COLO829 (cell line): ENCODE measurements at regions not wholly inside any gene's neighbourhood (a gene's known extent, or its start where the extent isn't known, plus 50 kb on each side); places are given as distances from the start of the nearest gene placed in this dataset.
A peak's percentile ranks its signal among the peaks of the same experiment; 100 is the strongest.
"Not testable (repeated sequence)": the region's sequence is repeated elsewhere in the genome, so short reads cannot be mapped to it uniquely, and the experiment has no call there.

ENCODE experiments used
- DNase-seq: peaks from one replicate; pipeline ENCODE4 v3.0.0; 2012; ENCODE audit warnings: low spot score

DNA sequence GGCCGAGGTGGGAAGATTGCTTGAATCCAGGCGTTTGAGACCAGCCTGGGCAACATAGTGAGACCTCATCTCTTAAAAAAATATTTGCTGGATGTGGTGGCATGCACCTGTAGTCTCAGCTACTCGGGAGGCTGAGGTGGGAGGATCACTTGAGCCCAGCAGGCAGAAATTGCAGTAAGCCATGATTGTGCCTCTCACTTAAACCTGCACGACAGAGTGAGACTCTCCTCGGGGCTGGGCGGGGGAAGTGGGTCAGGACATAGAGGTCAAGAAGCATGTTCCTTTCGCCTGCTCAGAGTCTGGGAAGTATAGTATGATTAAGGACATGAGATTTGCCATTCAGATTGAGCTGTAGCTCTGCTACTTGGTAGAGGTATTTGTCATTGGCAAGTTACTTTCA lies 52.3 kb downstream of the SEPTIN7 start:
- DNase-seq, result not testable (repeated sequence)

DNA sequence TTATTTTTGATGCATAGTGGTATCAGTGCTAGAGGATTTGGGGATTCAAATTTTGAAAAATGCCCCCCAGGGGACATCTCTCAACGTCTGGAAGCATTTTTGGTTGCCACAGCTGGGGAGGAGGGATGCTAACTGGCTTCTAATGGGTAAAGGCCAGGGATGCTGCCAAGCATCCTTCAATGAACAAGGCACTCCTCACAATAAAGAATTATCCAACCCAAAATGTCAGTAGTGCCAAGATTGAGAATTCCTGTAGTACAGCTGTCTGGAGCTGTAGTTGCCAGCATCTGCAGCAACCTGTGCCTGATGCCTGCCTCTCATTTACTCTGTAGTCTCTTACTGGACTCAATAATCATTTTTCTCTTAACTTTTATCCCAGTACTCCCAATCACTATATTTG lies 53.5 kb downstream of the SEPTIN7 start:
- no peak for DNase-seq

DNA sequence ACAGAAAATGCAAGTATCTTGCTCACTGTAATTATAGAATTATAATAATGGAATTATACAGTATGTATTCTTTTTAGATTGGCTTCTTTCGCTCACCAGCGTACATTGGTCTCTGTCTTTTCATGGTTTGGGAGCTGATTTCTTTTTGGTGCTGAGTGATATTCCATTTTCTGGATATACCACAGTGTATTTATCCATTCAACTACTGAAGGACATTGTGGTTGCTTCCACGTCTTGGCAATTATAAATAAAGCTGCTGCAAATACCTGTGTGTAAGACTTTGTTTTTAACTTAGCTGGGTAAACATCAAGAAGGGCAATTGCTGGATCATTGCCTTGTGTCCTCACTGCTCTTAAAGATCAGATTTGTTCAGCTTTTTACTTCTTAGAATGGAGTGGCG lies 55.3 kb downstream of the SEPTIN7 start:
- DNase-seq, result no peak

DNA sequence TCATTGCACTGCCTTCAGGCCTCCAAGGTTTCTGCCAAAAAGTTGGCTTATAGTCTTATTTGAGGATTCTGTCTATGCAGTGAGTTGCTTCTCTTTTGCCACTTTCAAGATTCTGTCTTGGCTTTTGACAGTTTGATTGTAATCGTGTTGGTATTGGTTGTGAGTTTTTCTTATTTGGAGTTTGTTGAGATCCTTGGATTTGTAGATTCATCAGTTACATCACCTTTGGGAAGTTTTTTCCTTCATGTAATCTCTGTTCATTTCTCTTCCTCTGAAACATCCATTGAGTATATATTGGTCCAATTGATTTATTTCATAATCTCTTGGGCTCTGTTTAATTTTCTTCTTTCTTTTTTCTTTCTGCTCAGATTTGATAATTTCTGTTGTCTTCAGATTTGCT lies 59.8 kb downstream of the SEPTIN7 start:
- DNase-seq, result no peak

DNA sequence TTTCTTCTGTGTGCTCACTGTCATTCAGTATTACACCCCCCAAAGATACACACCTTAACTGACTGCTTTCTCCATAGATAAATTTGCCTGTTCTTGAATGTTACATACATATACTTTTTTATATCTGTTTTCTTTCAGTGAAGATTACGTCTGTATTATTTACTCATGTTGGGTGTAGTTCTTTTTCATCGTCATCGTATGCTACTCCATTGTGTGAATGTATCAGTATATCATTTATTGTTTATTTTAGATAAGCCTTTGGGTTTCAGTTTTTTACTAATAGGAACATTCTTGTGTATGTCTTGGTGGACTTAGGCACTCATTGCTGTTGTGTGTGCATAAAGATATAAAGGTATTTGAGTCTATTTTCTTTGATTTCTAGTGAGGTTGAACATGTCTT lies 64.4 kb downstream of the SEPTIN7 start:
- no peak for DNase-seq

DNA sequence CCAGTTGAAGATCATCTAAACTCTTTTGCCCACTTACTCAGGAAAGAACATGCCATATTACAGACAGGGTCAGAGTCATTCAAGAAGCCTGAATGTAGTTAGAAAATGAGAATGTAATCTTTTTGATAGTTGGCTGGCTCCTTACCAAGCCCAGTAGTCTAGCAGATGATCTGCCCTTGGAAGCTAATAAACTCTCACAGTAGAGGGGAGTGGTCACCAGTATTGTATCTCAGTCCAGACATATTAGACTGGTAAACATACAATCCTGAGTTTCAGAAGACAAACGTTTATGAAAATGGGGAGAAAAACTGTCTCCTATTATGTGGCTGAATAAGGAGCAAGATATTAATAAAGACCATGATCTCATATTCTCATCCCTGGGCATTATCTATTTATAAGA lies 65.3 kb downstream of the SEPTIN7 start:
- no peak for DNase-seq

DNA sequence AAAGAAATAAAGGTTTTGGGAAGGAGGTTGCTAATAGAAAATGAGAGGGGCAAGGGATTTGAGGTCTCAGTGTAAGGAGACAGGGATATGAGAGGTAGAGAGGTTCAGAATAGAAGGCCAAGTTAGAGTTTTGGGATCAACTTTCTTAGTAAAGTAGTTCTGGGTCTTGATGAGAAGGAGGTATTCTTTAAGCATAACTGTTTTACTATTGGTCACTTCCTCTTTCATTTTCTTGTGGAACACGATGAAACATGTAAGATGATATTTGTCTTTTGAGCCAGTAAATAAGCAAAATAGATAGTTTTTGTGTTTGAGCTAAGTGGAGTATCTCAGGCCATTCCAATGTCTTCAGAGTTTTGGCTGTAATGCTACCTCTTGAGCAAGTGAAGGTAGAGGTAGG lies 68.3 kb downstream of the SEPTIN7 start:
- DNase-seq, result not testable (repeated sequence)

DNA sequence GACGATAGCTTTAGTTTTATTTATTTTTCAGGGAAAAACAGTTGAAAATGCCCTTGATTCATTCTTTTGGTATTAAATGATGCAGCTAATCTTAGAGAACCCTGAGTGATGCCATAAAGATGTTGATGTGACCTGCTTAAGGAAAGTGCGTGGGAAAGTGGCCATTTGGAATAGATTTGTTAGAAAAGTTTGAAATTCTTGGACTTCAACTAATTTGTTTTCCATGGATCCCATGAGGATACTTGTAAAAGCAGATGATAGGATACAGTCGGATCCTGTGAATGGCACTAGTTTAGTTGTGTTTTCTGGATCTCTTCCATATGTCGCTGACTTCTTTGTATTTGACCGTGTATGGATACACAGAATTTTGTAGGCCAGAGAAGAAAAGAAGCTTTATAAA lies 69.0 kb downstream of the SEPTIN7 start:
- no peak for DNase-seq

DNA sequence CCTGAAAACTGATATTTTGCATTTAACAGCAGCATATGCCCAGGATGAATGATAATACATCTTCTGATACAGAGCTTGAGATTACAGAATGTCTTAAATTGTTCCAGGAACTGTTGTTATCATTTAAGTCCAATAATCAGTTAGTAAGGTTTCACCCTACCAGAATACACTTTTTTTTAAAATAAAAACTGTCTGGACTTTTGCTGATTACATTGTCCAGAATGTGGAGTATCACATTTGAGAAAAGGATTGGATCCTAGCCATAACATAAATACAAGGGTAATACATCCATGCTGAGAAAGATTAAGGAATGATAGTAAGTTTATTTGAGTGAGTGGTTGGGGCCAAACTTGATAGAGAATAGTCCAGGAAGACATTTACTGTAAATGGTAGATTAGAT lies 71.0 kb downstream of the SEPTIN7 start:
- no peak for DNase-seq

DNA sequence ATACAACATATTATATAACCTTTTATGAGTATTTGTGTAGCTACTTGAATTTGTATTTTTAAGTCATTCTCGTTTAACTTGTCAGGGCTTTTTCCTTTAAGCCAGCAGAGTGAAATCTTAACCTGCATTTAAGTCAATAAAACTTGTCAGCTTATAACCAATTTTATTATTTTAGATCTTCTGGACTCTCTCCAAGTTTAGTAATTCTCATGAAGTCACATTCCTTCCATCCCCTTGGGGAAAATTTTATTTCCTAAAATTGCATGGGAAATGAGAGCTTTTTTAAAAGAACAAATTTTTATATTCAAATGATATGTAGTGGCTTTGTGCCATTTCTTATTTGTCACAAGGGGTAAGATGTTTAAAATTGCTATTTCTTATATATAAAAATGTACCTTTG lies 74.0 kb downstream of the SEPTIN7 start:
- no peak for DNase-seq

DNA sequence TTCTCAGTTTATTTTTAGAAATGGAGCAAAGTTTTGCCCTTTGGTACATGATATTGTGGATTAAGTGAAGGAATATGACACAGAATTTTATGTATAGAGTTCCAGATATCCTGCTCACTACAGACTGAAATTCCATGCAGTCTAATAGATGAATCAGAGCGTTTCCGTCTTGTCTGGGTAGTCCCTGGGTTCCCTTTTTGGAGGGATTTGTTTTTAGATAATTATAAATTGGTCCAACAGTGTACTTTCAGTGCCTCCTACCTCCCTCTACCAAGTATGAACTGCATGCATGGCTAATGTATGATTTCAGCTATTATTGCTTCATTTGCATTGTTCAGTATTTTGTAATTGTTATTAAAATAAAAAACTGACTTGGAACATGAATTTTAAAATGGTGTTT lies 74.4 kb downstream of the SEPTIN7 start:
- no peak for DNase-seq

DNA sequence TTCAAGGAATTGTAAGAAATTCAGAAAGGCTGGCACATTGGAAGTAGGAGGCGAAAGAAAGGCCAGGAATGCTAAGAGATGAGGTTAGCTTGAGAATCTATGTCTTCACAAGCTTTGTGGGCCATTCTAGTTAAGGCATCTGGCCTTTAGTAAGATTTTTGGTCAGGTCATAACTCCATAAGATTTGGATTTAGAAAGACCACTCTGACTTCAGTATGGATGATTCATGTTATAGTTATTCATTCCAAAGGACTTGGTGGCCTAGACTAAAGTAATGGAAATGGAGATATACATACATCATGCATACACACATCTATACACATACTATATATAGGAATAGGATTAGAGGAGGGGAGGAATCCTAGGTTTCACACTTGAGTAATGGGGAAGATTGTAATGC lies 77.5 kb downstream of the SEPTIN7 start:
- DNase-seq, result no peak

DNA sequence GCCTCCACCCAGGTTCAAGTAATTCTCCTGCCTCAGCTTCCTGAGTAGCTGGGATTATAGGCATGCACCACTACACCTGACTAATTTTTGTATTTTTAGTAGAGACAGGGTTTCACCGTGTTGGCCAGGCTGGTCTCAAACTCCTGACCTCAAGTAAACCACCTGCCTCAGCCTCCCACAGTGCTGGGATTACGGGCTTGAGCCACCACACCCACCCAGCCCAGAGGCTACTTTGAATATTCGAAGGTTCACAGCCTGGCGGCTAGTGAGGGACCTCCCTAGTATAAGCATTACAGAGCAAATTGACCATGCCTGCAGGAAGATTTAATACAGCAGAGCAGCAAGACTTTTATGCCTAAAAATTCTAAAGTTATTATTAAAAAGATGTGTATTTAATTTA lies 86.6 kb downstream of the SEPTIN7 start:
- DNase-seq, result not testable (repeated sequence)

DNA sequence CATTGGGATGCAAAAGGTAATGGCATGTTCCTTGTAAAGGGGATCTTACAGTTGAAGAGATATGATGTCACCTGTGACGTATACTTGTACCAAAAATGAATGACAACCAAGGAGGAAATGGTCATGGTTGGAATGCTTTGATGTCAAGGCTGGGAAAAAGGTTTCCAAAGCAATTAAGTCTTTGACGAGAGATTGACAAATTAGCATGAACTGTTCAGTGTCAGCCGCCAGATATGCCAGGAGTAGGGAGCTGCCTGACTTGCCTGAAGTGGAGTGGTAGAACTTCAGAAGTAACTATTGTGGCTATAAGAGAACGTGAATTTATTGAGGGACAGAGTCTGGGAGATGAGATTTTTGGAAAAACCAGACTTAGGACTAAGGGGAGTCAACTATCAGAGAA lies 88.1 kb downstream of the SEPTIN7 start:
- DNase-seq, result no peak

DNA sequence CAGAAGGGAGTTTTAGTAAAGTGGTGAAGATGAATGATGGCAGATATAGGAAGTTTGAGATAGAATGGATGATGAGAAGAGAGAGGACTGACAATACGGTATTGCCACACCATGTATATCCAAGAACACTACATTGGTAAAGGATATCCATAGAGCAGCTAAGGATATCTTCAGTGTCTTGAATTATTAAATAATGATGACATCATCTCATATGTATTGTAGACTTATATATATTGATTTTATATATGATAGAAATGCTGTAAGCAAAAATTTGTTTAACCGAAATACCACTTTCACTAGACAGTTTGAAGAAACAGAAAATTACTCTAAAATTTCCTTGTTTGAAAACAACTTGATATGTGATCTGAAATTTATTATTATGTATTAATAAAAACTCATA lies 89.0 kb downstream of the SEPTIN7 start:
- no peak for DNase-seq

DNA sequence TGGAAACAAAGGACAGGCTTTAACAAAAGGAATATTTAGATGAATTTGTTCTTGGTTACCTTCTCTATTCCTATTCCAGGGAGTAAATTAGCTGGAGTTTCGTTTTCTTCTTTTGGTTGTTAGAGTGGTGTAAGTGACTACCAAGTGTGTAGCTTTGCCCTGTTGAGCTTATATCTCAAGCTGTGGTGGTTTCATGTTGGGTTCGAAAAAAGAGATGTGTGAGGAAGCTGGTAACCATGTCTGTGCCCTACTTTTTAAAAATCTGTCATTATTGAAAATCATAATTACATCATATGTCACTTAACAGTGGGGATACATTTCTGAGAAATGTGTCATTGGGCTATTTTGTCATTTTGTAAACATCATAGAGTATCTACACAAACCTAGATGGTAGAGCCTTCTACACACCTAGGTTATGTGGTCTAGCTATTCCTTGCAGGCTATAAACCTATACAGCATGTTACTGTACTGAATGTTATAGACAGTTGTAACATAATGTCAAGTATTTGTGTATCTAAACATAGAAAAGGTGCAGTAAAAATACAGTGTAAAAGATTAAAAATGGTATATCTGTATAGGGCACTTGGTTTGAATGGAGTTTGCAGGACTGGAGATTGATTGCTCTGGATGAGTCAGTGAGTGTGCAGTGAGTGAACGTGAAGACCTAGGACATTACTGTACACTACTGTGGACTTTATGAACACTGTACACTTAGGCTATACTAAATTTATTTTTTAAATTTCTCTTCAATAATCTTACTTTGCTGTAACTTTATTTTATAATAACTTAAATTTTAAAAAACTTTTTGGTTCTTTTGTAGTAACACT lies 90.4 kb downstream of the SEPTIN7 start:
- no peak for DNase-seq

DNA sequence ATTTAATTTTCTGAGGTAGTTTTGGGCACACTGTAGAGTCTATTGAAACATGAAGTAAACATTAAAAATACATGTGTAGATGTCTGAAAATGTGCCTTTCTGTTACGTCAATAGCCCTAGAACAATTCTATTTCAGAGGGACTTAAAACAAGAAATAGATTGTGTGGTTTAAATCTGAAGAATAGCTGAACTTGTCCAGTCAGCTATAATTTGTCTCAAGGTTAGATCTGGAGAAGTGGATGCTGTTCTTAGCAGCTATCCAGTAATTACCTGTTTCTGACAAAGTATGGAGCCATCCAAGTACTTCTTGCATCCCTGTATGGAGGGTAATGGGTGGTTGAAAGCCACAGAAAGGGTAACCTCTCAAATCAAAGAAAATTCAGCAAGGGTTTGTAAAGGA lies 92.8 kb downstream of the SEPTIN7 start:
- DNase-seq, result no peak

DNA sequence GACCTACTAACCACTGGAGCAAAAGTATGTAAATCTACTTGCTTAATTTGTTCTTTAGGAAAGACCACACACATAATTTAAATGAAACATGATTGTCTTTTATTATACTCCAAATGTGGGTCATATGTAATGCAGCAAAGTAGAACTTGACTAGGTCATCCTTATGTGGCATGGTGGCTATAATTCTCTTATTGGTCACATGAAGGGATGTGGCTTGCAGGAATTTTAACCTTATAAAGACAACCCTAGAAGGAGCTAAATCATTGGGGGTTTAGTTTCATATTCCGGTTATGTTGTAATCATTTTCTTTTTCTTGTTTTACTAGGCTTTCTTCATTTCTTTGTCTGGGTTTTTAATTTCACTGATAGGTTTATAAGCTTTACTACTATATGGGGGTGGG lies 93.9 kb downstream of the SEPTIN7 start:
- no peak for DNase-seq

DNA sequence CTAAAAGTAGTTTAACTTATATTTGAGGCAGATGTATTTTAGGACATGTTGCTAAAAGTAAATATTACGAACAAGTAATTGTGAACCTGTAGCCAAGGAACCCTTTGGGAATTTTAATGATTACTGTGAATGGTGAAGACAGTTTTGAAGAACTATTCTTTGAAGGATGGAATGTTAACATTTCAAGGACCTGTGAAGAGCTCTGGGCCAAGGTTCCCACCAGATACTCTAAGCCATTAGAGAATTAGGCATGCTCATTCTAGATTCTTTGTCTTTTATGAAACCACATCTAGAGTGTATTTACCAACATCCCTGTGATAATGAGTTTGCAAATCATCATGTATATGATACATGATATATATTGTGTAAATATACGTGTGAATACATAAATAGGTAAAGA lies 99.8 kb downstream of the SEPTIN7 start:
- DNase-seq, result no peak

DNA sequence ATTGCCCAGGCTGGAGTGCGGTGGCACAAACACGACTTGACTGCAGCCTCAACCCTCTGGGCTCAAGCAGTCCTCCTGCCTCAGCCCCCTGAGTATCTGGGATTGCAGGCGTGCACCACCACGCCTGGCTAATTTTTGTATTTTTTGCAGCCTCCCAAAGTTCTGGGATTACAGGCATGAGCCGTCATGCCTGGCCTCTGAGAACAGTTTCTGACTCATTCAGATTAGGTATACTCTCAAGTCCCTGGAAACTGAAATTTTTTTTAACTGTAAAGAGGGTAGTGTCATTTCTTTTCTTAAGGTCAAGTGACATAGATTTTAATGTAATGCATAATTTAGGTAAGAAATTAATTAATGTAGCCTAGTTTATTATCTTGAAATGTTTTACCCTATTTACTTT lies 104.7 kb downstream of the SEPTIN7 start:
- DNase-seq, result no peak

DNA sequence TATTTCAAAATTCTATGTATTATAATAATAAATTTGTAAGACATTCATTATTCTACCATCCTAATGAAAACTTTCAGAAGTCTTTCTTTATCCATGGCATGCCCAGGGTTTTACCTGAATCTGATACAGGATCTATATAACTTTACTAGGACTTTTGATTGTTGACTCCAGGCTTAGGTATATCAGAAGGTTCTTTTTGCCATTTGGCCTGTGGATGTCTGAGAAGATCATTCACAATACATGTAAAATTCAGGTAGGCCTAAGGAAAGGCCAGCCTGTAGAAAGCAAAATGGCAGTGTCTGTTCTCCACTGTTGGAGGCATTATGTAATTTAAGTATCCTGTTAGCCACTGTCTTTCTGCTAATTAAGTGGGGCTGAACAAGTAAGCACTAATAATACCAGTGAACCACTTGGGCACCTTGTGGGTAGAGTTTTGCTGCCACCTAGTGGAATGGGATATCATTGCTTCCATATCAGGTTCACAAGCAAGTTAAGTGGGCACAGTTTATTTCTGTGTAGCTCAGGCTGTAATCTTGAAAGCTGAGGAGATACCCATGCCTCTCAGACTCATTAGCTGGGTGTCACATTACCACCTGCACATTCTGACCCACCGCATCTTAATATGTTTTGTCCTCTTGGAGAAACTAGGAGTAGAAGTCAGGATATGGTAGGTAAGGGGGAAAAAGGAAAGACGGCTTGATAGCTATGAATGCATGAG lies 105.5 kb downstream of the SEPTIN7 start:
- peak; percentile 70 for DNase-seq

DNA sequence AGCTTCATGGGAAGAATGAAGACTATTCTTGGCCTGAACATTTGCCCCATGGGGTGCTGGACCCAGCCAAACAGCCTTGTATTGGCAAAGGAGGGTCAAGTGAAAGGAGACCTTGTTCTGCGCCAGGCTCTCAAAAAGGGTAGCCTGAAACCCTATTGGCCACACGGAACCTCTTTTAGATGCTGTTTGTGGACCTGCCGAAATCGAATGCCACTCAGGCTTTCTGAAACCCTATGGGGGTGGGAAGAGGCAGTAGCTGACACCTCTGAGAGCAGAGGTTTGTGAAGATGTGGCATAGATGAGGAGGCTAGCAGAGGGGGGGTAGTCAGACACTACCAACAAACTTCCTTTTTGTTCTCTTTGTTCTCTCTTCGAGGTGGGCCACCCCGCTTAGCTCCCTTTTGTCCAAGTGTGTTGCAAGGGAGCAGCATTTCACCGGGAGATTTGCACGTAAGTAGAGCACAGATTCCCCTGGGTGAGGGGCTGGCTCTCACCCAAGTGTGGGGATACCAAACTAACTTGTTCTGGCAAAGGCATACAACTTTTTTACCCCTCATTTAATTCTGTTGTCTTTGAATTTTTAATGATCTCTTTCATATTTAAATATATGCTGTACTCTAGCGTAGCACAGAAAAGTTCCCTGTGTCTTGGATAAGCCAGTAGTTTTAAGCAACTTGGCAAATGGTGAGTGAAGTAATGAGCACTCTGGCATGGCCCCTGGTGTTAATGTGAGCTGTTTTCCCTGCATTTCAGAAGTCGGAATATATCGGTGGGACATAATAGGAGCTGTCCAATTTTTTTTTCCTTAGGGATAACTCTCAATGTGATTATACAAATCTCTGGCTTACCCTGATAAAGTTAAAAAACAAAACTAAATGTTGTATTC lies 107.7 kb downstream of the SEPTIN7 start:
- DNase-seq, result no peak

DNA sequence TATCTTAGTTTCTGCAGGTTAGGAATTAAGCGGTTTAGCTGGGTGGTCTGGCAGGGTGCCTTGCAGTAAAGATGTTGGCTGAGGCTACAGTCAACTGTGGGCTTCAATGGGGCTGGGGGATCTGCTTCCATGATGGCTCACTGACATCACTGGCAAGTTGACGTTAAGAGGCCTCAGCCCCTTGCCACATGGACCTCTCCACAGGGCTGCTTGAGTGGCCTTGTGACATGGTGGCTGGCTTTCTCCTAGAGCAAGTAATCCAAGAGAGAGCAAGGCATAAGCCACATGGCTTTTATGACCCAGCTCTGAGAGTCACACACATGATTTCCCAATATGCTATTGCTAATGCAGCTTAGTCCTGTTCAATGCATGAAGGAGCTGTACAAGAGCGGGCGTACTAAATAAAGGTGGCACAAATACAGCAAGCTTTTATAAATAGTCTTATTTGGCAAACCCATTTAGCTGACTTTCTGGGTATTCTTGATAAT lies 109.1 kb downstream of the SEPTIN7 start:
- DNase-seq, result no peak
